ENCODE measurements at regions not wholly inside any gene's neighbourhood (a gene's known extent, or its start where the extent isn't known, plus 50 kb on each side); places are given as distances from the start of the nearest gene placed in this dataset.

DNA sequence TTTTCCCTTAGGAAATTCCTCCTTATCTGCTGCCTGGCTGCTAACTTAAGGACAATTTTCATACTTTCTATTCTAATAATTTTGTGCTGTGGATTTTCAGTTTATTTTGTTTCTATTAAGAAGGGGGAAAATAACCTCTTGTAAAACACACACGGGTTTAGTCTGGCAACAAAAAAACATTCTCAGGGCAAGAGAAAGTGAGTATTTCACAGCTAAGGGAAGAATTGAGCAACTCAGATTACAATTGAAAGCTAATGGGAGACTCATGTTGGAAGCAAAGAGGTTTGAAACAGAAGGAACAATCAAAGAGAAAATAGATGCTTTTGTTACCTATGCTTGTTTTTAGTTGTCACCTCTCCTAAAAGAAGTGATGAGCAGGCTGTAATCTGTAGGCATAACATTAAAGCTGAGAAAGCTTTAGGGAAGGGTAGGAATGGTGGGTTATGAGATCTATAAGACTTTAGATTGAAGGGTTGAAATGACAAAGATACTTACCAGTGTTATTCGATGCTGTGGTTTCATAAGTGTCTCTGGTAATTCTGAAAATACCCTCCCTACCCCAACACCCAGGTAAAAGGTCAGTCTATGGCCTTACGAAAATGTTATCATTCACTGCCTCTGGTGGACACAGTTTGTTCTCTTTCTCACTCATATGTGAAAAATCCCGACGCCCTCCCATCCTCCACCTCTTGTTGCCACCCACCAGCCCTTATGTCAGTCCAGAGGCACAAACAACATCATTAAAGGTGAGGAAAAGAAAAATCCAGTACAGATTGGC, 510.9 kb downstream of the TXNL1 start:
- TF ChIP-seq, protein P1, sequence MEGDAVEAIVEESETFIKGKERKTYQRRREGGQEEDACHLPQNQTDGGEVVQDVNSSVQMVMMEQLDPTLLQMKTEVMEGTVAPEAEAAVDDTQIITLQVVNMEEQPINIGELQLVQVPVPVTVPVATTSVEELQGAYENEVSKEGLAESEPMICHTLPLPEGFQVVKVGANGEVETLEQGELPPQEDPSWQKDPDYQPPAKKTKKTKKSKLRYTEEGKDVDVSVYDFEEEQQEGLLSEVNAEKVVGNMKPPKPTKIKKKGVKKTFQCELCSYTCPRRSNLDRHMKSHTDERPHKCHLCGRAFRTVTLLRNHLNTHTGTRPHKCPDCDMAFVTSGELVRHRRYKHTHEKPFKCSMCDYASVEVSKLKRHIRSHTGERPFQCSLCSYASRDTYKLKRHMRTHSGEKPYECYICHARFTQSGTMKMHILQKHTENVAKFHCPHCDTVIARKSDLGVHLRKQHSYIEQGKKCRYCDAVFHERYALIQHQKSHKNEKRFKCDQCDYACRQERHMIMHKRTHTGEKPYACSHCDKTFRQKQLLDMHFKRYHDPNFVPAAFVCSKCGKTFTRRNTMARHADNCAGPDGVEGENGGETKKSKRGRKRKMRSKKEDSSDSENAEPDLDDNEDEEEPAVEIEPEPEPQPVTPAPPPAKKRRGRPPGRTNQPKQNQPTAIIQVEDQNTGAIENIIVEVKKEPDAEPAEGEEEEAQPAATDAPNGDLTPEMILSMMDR (IDR thresholded peaks at IDR 0.05 in 2 of 3, conservative IDR thresholded peaks at IDR 0.05 in 1 of 3; ENCODE audit: insufficient read depth in 2 of 3, low read depth in 1 of 3, low read length in 3 of 3): no peak
- TF ChIP-seq, protein P2, sequence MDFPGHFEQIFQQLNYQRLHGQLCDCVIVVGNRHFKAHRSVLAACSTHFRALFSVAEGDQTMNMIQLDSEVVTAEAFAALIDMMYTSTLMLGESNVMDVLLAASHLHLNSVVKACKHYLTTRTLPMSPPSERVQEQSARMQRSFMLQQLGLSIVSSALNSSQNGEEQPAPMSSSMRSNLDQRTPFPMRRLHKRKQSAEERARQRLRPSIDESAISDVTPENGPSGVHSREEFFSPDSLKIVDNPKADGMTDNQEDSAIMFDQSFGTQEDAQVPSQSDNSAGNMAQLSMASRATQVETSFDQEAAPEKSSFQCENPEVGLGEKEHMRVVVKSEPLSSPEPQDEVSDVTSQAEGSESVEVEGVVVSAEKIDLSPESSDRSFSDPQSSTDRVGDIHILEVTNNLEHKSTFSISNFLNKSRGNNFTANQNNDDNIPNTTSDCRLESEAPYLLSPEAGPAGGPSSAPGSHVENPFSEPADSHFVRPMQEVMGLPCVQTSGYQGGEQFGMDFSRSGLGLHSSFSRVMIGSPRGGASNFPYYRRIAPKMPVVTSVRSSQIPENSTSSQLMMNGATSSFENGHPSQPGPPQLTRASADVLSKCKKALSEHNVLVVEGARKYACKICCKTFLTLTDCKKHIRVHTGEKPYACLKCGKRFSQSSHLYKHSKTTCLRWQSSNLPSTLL (IDR thresholded peaks at IDR 0.05): no peak
- TF ChIP-seq ZNF12 (CRISPR knock-in tag; IDR thresholded peaks at IDR 0.05): no peak
- TF ChIP-seq MYC (IDR thresholded peaks at IDR 0.05; ENCODE audit: low read depth, low read length): no peak
- TF ChIP-seq MYC (CRISPR knock-in tag; IDR thresholded peaks at IDR 0.05; ENCODE audit: borderline replicate concordance, low read depth): no peak
- TF ChIP-seq STAT5B (CRISPR knock-in tag; IDR thresholded peaks at IDR 0.05): no peak
- TF ChIP-seq FOXK1 (CRISPR knock-in tag; IDR thresholded peaks at IDR 0.05; ENCODE audit: borderline replicate concordance): no peak
- no peak for TF ChIP-seq ZNF696 (CRISPR knock-in tag; conservative IDR thresholded peaks at IDR 0.05)
